ENCODE measurements at regions not wholly inside any gene's neighbourhood (a gene's known extent, or its start where the extent isn't known, plus 50 kb on each side); places are given as distances from the start of the nearest gene placed in this dataset.

DNA sequence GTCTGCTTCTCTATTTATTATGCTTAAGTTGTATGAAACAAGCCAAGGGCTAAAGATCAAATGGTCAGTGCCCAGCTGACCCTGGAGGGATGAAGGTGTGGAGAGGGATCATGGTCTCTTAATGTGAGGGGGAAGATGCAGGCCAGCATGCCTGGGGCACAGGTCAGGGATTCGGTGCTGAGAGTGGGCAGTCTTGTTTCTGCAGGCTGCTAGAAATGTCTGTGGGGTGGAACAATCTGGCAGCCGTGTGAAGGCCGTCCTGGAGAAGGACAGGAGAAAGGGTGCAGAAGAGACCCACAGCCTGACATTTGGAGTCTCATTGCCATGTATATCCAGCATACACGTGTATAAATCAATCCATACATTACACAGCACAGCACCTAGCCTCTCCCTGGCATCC lies 258.3 kb upstream of the MOCS1 start:
- no peak for DNase-seq

GRCh38 chr6:40188931-40189330 lies 254.7 kb upstream of the MOCS1 start:
- DNase-seq, result no peak

GRCh38 chr6:40187535-40188144 lies 253.4 kb upstream of the MOCS1 start:
- DNase-seq, result no peak

GRCh38 chr6:40185486-40185885 lies 251.2 kb upstream of the MOCS1 start:
- DNase-seq, result no peak

- DNase-seq, result no peak
Measured at GRCh38 chr6:40183902-40184301, 249.6 kb upstream of the MOCS1 start.

GRCh38 chr6:40181367-40181766 lies 247.1 kb upstream of the MOCS1 start:
- no peak for DNase-seq

GRCh38 chr6:40180271-40180670 lies 246.0 kb upstream of the MOCS1 start:
- no peak for DNase-seq

GRCh38 chr6:40179496-40179895 lies 245.2 kb upstream of the MOCS1 start:
- no peak for DNase-seq

GRCh38 chr6:40177598-40177997 lies 243.3 kb upstream of the MOCS1 start:
- DNase-seq, result no peak

DNA sequence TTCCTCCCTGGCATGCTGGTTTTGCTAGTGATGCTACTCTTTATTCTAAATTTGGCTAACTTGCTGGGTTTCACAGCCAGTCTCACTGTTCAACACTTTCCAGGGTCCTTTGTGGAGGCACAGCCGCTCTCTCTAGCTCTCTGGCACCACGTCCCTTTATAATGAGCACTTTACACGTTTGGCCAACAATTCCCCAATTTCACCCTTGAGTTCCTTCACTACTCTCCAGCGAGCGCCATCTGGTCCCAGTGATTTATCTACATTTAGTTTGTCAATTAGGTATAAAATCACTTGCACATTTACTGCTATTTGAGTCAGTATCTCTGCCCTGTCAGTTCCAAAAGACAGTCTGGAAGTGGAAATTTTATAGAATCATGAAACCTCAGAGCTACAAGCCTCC lies 241.9 kb upstream of the MOCS1 start:
- DNase-seq, result no peak

- no peak for DNase-seq
Measured at GRCh38 chr6:40172272-40172671, 238.0 kb upstream of the MOCS1 start.

GRCh38 chr6:40171343-40171742 lies 237.1 kb upstream of the MOCS1 start:
- DNase-seq, result no peak

DNA sequence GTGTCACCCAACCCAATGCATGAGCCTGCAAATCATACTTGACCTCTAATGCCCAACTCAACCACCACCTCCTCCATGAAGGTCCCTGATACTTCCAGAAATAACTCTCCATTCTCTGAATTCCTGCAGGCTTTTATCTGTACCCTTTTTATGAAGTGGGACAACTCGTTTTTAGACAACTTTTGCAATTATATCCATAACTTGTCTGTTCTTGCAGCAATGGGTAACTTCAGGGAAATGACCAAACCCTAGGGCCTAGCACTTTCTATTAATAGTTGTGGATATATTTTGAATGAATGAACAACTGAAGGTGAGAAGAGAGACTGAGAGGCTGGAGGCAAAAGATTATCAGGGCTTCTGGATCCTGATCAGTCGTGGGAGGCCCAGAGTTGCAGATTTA lies 236.6 kb upstream of the MOCS1 start:
- no peak for DNase-seq

DNA sequence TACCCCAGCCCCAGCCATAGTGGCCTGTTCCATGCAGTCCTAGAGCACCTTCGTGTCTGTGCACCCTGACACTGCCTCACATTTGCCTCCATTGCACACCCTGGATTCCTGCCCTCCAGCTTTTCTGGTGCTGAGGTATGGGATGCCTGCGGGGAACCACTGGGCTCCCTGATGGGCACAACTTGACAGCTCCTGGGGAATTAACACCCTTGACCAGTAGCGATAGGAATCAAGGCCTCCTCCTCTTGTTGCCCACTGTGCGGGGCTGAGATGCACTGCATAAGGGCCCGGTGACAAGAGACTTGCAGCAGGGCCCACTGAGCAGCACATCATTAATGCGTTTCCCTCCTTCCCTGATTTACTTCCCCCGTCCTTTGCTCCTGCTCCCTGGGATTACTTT lies 235.6 kb upstream of the MOCS1 start:
- no peak for DNase-seq

- no peak for DNase-seq
Measured at GRCh38 chr6:40166963-40167362, 232.7 kb upstream of the MOCS1 start.

GRCh38 chr6:40165036-40165709 lies 230.9 kb upstream of the MOCS1 start:
- DNase-seq, result no peak

GRCh38 chr6:40164345-40164755 lies 230.1 kb upstream of the MOCS1 start:
- DNase-seq, result no peak

DNA sequence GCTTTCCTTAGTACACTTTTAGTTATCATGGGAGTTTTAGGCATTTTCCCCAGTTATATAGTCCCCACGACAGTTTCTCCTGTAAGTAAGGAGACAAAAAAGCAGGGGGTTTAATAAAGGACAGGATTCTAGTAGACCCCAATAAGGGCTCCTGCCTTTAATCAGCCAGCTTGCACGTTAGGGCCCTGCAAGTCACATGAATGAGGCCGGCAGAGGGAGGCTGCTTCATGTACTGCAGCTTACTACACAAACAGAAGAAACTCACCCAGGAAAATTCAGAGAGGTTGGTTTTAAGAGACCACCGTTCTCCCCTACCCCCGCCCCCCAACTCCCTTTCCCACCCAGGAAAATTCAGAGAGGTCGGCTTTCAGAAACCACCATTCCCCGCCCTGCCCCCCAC lies 229.7 kb upstream of the MOCS1 start:
- no peak for DNase-seq

GRCh38 chr6:40162074-40162473 lies 227.8 kb upstream of the MOCS1 start:
- no peak for DNase-seq

- DNase-seq, result no peak
Measured at GRCh38 chr6:40160826-40161225, 226.6 kb upstream of the MOCS1 start.

DNA sequence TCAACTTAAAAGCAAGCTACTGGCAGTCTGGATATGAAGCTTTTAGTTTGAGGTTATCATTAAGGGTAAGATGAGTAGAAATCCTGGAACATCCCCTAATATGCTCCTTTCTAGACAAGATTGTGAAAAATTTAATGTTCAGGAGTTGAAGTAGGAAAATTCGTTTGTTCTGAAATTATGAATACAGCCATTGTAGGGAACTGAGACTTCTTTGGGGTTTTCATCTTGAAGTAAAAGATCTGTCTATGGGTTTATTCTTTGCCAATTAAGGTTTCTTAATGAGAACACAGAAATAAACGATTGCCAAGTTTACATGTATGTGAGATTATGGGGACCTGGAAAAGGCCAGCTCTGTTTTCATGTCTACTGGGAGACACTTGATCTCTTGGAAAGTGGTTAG lies 225.6 kb upstream of the MOCS1 start:
- DNase-seq, result no peak

GRCh38 chr6:40152701-40153436 lies 218.6 kb upstream of the MOCS1 start:
- no peak for DNase-seq

- no peak for DNase-seq
Measured at GRCh38 chr6:40152196-40152595, 217.9 kb upstream of the MOCS1 start.

All from fibroblast of skin of abdomen (primary cell).